ENCODE measurements at regions not wholly inside any gene's neighbourhood (a gene's known extent, or its start where the extent isn't known, plus 50 kb on each side); places are given as distances from the start of the nearest gene placed in this dataset.

DNA sequence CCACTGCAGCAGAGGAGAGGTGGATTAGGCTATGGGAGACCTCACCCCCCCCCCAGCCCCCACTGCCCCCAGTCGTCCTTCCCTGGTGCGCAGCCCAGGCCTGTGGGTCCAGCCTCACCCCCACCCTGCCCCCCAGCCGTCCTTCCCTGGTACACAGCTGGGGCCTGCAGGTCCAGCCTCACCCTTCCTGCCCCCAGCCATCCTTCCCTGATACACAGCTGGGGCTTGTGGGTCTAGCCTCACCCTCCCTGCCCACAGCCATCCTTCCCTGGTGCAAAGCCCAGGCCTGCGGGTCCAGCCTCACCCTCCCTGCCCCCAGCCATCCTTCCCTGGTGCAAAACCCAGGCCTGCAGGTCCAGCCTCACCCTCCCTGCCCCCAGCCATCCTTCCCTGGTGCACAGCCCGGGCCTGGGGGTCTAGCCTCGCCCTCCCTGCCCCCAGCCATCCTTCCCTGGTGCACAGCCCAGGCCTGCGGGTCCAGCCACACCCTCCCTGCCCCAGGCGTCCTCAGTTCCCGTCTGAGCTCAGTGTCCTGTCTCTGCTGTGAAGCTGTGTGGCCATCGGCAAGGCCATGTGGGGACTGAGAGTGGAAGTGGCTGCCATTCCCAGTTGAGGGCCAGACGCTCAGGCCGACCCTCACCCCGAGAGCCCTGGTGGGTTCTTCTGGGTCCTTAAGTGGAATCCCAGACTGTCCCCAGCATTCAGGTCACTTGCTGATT is 86.8 kb upstream of the SNTG2 start (continued):
- TF ChIP-seq, protein P1, sequence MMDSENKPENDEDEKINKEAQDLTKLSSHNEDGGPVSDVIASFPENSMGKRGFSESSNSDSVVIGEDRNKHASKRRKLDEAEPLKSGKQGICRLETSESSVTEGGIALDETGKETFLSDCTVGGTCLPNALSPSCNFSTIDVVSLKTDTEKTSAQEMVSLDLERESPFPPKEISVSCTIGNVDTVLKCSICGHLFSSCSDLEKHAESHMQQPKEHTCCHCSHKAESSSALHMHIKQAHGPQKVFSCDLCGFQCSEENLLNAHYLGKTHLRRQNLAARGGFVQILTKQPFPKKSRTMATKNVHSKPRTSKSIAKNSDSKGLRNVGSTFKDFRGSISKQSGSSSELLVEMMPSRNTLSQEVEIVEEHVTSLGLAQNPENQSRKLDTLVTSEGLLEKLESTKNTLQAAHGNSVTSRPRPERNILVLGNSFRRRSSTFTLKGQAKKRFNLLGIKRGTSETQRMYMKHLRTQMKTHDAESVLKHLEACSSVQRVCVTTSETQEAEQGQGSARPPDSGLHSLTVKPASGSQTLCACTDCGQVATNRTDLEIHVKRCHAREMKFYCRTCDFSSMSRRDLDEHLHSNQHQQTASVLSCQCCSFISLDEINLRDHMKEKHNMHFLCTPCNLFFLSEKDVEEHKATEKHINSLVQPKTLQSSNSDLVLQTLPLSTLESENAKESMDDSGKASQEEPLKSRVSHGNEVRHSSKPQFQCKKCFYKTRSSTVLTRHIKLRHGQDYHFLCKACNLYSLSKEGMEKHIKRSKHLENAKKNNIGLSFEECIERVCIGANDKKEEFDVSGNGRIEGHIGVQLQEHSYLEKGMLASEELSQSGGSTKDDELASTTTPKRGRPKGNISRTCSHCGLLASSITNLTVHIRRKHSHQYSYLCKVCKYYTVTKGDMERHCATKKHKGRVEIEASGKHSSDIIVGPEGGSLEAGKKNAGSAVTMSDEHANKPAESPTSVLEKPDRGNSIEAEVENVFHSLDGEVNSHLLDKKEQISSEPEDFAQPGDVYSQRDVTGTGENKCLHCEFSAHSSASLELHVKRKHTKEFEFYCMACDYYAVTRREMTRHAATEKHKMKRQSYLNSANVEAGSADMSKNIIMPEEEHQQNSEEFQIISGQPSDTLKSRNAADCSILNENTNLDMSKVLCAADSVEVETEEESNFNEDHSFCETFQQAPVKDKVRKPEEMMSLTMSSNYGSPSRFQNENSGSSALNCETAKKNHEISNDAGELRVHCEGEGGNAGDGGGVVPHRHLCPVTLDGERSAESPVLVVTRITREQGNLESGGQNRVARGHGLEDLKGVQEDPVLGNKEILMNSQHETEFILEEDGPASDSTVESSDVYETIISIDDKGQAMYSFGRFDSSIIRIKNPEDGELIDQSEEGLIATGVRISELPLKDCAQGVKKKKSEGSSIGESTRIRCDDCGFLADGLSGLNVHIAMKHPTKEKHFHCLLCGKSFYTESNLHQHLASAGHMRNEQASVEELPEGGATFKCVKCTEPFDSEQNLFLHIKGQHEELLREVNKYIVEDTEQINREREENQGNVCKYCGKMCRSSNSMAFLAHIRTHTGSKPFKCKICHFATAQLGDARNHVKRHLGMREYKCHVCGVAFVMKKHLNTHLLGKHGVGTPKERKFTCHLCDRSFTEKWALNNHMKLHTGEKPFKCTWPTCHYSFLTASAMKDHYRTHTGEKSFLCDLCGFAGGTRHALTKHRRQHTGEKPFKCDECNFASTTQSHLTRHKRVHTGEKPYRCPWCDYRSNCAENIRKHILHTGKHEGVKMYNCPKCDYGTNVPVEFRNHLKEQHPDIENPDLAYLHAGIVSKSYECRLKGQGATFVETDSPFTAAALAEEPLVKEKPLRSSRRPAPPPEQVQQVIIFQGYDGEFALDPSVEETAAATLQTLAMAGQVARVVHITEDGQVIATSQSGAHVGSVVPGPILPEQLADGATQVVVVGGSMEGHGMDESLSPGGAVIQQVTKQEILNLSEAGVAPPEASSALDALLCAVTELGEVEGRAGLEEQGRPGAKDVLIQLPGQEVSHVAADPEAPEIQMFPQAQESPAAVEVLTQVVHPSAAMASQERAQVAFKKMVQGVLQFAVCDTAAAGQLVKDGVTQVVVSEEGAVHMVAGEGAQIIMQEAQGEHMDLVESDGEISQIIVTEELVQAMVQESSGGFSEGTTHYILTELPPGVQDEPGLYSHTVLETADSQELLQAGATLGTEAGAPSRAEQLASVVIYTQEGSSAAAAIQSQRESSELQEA (CRISPR knock-in tag; IDR thresholded peaks at IDR 0.05; ENCODE audit: not compliant biosample characterization), result no peak
- TF ChIP-seq, protein P2, sequence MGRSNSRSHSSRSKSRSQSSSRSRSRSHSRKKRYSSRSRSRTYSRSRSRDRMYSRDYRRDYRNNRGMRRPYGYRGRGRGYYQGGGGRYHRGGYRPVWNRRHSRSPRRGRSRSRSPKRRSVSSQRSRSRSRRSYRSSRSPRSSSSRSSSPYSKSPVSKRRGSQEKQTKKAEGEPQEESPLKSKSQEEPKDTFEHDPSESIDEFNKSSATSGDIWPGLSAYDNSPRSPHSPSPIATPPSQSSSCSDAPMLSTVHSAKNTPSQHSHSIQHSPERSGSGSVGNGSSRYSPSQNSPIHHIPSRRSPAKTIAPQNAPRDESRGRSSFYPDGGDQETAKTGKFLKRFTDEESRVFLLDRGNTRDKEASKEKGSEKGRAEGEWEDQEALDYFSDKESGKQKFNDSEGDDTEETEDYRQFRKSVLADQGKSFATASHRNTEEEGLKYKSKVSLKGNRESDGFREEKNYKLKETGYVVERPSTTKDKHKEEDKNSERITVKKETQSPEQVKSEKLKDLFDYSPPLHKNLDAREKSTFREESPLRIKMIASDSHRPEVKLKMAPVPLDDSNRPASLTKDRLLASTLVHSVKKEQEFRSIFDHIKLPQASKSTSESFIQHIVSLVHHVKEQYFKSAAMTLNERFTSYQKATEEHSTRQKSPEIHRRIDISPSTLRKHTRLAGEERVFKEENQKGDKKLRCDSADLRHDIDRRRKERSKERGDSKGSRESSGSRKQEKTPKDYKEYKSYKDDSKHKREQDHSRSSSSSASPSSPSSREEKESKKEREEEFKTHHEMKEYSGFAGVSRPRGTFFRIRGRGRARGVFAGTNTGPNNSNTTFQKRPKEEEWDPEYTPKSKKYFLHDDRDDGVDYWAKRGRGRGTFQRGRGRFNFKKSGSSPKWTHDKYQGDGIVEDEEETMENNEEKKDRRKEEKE (IDR thresholded peaks at IDR 0.05), result no peak
